Fibroblast of skin of right quadriceps (primary cell): ENCODE measurements at regions not wholly inside any gene's neighbourhood (a gene's known extent, or its start where the extent isn't known, plus 50 kb on each side); places are given as distances from the start of the nearest gene placed in this dataset.
"Not testable (repeated sequence)": the region's sequence is repeated elsewhere in the genome, so short reads cannot be mapped to it uniquely, and the experiment has no call there.

Experiments used
- DNase-seq: peaks from one replicate; pipeline ENCODE4 v3.0.0-alpha.2; 2013

DNA sequence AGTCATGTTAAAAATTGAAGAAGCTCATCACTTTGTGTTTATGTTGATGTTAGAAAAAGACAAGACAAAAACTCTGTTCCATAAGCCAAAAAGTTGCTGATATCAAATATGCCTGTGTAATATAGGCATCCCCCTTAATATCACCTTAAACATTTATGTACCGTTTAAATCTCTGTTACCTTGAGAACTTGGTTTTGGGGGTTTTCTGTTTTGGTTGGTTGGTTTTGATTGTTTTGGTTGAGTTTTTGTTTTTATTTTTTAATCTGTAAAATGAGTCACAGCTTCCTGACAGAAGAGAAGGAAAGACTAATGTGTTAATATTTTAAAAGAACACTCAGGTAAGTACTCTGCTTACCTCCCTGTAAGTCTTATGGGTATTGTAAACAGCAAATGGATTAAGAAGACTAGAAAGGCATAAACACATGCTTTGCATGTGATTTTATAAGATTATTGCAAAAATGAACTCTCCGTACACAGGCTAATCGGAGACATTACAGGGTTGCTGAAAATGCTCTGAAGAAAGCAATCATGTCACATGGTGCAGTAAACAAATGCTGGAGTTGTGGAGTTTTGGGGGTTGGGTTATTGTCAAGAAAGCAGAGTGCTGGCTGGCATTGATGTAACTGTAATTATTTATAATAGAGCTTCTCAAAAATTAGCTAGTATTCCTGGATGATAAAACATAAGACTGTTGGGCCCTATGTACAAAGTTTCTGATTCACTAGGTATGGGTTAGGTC, 69.5 kb upstream of the MBNL1 start:
- DNase-seq, result no peak

DNA sequence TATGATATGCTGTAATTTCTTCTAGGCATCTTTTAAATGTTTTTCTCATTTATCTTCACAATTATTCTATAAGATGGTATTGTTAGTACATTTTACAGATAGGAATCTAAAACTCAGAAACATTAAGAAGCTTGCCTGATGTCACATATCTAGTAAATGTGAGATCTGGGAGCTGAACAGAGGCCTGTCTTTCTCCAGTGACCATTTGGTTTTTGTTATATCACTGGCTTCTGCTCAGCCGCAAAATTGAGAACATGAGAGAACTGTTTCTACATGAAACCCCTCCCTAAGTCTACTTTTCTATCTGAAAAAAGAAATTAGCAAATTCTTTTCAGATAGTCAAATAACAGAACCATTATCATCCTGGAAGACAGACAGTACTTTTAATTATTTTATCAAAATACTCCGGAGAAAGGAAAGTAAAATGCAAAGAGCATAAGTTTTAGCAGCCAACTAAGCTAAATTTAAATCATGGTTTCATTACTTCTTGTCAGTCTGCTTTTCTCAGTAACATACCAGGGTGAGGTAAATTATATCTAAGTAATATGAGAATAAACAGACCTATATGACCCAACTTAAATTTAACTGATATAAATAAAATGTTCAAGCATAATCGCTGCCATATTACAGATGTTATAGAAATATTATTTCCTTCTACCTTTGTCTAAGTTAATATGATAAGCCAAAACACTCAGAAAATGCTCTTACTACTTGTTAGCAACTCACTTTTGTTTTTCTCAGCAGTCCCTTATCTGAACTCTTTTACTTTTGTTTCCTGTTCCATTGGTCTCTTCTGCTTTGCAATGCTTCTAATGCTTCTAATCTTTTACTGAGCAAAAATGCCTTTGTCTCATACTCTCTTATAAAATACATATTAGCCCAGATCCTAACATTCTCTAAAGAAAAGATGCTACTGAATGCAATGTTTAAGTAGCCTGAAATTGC, 68.0 kb upstream of the MBNL1 start:
- no peak for DNase-seq

GRCh38 chr3:152202976-152203626, 65.6 kb upstream of the MBNL1 start:
- DNase-seq, result no peak

DNA sequence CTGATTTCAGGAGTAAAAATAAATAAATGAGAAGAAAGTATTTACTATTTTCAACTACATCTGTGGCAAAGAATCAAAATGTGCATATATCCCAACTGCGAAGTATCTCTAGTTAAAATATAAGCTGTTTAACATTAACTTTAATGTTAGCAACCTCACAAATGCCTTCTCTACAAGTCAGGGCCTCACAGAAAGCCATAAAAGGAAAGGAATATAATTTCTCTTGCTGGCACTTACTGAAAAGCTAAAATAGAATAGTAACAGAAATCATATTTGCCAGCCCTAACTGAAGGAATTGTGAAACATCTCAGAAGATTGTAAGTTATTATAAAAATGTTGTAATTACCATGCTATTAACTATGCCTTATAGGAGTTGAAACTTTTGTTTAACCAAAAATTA, 65.1 kb upstream of the MBNL1 start:
- peak; percentile 54 for DNase-seq

- DNase-seq, result no peak
Observed at GRCh38 chr3:152204218-152204617, 64.5 kb upstream of the MBNL1 start.

DNA sequence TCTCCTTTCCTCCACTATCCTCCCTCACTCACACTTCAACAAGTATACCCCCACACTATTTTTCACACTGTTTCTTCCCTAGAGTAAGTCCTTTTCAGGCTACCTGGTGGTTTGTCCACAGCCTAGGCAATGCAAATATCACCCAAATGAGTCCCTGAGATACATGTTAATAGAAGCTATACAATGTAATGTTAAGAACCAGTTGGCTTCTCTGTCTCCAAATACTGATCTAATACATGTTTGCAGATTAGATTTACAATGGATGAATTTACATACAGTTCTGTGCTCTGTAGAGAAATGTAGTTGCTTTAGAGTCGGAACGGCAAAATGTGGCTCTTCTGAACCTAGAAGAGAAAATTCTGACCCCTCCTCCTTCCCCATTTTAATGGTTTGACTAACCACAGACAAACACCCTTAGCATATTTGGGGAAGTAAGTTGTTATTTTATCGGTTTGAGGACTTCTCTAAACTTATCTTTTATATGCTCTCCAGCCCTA, 63.6 kb upstream of the MBNL1 start:
- DNase-seq, result no peak

DNA sequence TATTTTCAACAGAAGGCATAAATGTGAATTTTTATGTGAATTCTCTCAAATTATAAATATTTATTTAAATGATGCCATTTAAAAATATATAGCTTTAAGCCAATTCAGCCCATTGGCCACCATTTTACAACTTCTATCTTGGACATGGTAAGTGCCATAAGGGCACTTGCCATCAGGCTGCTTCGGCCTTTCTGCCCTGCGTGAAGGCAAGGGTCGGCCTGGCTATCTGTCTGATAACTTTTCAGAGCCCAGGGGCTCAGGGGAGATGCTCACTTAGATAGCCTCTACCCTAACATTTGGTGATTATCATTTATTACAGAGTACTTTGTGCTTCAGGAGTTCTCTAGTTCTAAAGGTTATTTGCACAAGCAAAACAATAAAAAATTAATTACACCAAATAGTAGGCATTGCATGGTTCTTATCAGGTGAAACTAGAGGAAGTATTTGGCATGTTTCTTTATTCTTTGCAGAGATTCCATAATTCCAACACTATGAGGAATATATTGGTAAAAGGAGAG, 62.4 kb upstream of the MBNL1 start:
- DNase-seq, result no peak

- no peak for DNase-seq
Observed at GRCh38 chr3:152208439-152208838, 60.3 kb upstream of the MBNL1 start.

GRCh38 chr3:152209060-152209459, 59.7 kb upstream of the MBNL1 start:
- DNase-seq, result no peak

DNA sequence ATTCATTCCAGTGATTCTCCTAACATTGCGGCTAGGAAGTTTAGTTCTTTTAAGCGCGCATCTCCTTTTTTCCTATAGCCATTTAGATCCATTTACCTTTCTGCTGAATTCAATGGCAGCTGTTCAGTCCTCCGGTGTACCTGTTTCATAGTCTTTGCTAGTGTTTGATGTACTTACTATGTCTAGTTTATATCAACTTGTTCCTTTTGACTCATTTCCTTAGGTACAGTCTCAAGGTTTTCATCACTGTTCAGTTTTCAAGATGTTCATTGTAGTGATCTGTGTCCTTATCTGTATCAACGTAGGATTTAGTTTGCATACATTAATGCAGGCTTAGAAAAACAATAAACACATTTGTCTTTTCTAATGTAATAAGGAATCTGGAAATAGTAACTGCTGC, 59.0 kb upstream of the MBNL1 start:
- DNase-seq, result no peak

DNA sequence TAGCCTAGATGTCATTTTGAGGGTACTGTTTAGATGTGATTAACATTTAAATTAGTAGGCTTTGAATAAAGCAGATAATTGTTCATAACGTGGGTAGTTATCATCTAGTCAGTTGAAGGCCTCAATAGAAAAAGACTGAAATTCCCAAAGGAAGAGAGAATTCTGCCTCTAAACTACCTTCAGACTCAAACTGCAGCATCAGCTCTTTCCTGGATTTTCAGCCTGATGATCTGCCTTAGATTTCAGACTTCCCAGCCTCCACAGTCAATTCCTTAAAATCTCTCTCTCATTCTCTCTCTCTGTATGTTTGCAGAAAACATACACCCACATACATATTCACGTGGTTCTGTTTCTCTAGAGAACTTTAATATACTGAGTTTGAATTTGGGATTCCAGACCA, 58.0 kb upstream of the MBNL1 start:
- no peak for DNase-seq

GRCh38 chr3:152211655-152212054, 57.1 kb upstream of the MBNL1 start:
- no peak for DNase-seq

DNA sequence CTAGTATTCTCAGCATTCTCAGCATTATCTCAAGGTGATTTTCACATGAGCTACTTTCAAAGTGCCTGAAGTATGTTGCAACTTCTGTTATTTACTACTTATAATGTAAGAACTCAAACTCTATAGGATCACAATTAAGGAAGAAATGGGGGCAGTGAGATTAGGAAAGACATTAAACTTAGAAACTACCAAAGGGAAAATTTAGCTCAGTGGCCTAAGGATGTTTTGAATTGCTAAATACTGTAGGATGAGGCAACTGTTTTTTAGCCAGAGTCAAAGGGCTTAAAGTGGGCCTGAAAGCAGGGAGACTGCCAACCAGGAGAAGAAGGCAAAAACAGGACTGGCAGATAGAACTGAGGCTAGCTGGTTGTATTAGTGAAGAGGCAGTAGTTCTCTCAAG, 55.5 kb upstream of the MBNL1 start:
- no peak for DNase-seq

- no peak for DNase-seq
Observed at GRCh38 chr3:152213938-152214337, 54.8 kb upstream of the MBNL1 start.

DNA sequence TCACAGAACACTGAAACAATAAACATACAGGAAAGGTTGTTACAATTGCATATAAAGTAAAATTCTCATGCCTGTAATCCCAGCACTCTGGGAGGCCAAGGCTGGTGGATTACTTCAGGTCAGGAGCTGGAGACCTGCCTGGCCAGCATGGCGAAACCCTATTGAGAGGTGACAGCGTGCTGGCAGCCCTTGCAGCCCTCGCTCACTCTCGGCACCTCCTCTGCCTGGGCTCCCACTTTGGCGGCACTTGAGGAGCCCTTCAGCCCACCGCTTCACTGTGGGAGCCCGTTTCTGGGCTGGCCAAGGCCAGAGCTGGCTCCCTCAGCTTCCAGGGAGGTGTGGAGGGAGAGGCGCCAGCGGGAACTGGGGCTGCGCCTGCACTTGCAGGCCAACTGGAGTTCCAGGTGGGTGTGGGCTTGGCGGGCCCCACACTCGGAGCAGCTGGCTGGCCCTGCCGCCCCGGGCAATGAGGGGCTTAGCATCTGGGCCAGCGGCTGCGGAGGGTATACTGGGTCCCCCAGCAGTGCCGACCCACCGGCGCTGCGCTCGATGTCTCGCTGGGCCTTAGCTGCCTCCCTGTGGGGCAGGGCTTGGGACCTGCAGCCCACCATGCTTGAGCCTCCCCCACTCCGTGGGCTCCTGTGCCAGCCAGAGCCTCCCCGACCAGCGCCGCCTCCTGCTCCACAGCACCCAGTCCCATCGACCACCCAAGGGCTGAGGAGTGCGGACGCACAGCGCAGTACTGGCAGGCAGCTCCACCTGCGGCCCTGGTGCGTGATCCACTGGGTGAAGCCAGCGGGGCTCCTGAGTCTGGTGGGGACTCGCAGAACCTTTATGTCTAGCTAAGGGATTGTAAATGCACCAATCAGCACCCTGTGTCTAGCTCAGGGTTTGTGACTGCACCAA, 51.5 kb upstream of the MBNL1 start:
- not testable (repeated sequence) for DNase-seq

- no peak for DNase-seq
Observed at GRCh38 chr3:152218602-152219001, 50.1 kb upstream of the MBNL1 start.
